GM19372 (cell line): ENCODE measurements at regions not wholly inside any gene's neighbourhood (a gene's known extent, or its start where the extent isn't known, plus 50 kb on each side); places are given as distances from the start of the nearest gene placed in this dataset.

Source experiments
- ATAC-seq: cut with Tn5 transposase; IDR thresholded peaks from one replicate; pipeline ENCODE4 v1.9.1; 2021; ENCODE audit warnings: mild to moderate bottlenecking, low read depth, moderate library complexity; ENCODE audit not compliant: unreplicated experiment

DNA sequence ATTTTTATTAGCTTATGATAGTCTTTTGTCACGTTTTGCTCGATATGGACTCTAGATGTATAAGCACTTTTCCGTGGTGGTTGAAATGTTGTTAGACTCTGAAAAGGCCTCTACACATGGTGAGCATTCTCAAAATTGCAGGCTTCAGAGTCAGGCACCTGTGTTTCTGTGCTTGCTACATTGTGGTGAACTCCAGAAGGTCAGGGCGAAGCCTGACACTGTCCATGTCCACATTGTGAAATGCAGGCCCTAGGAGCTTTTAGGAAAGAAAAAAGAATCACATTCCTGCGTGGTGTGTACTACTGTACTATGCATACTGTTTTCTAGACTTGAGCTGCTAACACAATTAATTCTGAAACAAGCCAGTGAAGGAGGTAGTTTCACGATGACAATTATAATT is 86.3 kb downstream of the HS3ST1 start:
- no peak for ATAC-seq

DNA sequence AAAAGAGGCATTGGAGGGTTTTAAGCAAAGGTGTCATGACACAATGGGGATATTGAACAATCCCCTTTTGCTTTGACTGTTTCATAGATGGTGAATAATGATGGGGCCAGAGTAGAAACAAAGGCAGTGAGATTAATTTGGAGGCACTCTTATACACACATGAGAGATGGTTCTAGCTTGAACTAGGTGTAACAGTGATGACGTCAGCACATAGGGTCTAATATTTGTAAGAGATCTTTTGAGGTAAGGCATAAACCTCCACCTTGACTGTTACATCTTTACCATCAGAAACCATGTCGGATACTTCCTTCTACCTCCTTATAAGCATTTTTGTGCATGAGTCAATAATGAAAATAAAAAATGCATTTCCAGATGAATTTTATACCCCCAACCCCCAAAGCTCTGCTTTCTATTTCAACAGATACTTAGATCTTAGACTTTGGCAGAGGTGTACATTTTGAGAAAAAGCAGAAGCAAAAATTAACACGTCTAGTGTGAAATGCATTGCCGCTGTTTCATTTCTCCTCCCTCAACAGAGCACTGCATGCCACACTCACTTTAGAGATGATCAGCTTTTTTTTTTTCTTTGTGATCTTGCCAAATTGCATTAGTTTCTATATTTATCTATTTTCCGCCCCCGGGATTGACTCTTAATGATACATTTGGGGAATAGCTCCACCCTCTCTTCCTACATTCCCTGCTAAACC is 87.2 kb downstream of the HS3ST1 start:
- no peak for ATAC-seq

DNA sequence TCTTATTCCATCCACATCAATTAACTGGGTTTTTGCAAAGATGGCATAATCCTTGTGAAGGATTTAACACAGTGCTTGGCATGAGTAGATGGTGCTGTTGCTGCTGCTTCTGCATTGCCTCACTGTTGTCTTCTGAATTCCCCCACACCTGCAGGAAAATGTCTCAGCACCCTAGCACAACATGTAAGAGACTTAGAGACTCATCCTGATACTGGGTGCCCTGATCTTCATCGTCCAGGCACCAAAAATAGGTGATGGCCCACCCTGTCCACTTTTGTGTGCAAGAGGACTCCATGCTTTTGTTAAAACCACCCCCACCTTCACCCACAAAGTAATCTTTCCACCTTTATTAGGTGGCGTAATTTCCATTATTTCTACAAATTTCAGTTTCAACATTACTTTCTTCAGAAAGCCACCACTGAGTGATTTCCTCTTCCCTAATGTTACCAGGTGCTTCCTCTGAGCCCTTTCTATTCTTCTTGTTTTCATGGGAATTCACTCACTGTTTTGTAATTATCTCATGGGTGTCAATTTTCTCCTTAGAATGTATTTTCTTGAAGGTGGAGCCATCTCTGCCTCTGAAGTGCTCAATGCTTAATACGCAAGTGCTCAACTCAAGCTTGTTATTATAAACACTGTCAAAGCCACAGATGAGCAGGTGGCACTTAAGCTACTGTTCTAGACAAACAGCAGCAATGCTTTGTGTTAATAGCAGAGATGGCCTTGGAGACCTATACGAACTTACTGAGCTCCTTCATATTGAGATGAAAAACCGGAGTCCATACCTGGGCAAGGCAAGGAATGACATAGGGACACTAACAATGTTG is 89.5 kb downstream of the HS3ST1 start:
- ATAC-seq, result no peak

DNA sequence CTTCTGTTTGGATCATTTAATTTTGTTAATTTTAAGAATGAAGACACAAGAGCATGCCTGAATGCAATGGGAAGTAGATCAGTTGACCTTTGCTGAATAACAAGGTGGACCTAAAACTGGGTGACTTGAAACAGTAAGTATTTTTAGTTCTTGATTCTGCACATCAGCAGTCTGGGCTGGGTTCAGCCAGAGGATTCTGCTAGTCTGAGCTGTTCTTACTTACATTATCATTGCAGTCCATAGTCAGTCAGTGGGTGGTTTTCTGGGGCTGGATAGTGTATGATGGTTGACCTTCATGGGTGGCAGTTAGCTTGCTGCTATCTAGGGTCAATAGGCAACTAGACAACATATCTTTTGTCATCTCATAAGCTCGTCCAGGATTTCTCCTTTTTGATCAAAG is 91.4 kb downstream of the HS3ST1 start:
- ATAC-seq, result no peak

DNA sequence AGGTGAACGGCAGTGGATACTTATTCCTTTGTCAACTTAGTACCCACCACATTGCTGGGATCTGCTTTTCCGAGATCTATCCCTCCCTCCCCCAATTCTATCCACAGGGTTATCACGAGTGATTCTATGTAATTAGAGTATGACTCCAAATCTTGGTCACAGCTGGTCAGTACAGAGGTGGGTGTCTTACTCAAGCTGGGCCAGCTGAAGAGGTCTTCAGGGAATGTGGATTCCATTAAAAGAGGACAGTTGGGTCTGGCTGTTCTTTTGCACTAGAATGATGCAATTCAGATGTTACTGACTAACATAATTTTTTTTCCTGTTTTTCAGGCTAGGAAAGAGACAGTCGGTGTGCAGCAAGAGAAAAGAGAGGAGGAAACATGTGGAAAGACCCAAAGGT is 92.3 kb downstream of the HS3ST1 start:
- no peak for ATAC-seq

DNA sequence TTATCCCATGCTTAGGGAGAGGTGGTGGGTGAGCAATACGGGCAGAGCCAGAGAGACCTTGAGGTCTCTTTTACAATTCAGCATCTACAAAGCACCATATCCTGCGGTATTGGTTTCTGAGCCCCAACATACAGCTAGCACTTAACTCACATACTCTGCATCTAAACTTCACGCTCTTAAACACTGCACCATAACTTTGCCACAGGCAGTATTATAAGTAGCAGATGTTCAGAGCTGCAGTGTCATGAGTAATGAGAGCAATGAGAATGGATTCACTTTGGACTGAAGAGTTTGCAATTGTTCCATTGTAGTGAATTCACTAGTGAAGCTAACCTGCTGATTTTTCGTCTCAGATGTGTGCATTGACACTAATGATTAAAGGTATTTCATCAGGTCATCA is 93.8 kb downstream of the HS3ST1 start:
- ATAC-seq, result no peak

DNA sequence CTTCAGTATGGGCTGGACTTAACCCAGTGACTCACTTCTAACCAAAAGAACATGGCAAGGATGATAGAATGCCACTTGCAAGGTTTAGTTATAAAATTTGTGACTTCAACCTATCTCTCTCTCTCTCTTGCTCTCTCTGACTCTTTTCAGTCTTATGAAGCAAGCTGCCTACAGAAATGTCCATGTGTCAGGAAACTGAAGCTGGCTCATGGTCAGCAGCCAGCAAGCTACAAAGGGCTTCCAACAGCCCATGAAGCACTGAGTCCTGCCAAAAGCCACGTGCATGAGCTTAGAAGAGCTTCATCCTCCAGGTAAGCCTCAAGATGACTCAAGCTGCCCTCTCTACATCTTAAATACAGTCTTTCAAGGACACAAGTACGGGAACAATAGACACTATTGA is 100.3 kb downstream of the HS3ST1 start:
- no peak for ATAC-seq

DNA sequence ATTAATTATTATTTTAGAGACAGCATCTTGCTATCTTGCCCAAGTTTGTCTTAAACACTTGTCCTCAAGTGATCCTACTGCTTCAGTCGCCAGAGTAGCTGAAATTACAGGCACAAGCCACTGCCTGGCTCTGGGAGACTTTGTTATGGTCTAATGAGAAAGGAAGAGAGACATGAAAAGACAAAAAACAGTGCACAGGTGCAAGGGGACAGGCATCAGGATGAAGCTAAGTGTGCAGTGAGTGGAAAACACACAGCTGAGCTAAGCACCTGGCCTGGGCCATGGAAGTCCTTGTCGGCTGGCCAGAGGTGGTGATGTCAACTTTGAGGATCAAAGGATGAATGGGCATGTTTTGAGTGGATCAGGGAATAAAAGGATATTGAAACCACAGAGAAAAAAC is 102.7 kb downstream of the HS3ST1 start:
- no peak for ATAC-seq

DNA sequence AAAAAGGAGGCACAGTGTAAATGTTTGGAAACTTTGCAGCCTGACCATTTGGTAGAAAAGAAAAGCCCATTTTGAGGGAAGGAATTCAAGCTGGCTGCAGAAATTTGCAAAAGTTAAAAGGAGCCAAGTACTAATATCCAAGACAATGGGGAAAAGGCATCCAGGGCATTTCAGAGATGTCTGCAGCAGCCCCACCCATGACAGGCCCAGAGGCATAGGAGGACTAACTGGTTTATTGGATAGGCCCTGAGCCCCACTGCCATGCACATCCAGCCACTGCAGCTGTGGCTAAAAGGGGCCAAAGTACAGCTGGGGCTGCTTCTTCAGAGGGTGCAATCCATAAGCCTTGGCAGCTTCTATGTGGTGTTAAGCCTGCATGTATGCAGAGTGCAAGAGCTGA is 104.9 kb downstream of the HS3ST1 start:
- no peak for ATAC-seq

DNA sequence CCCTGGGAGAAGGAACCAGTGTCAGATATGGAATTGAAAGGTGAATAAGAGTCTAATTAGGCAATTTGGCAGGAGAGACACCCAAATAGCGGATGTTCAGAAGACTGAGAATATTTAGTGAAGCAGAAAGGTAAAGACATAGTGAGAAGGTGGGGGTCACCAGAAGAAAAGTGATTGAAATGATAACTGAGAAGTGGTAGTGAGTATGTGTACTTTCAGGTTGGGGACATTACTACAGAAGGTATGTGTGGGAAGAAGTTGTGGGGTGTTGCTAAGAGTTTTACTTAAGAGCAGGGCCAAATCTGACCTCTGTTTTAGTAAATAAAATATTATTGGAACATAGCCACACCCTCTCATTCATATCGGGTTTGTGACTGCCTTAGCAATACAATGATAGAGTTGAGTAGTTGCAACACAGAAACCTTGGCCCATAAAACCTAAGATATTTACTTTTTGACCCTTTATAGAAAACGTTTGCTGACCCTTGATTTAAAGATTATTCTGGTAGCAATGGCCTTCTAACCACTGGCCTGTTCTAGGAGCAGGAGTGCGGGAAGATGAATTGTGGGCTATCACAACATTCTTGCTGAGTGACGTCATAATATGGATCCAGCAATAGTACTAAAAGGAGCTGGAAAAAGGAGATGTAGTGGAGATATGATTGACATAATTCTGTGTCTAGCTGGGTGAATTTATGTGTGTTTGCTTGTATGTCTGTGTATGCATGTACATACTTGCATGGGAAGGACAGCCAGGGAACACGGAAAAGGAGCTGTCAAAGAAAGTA is 115.3 kb downstream of the HS3ST1 start:
- ATAC-seq, result no peak

DNA sequence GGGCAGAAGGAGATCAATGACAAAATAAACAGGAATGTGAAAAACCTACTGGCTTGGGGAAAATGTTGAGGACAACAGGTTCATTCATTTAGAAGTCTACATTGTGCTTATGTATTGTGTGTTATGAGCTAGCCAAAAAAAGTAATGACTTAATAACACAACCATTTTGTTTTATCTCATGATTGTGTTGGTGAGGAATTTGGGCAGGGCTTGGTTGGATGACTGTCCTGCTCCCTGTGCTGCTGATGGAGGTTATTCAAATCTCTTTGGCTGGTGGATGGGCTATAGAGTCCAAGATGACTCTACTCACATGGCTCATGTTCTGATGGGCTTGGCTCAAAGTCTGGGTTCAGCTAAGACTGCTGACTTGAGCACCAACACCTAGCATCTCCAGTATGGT is 116.3 kb downstream of the HS3ST1 start:
- ATAC-seq, result no peak

DNA sequence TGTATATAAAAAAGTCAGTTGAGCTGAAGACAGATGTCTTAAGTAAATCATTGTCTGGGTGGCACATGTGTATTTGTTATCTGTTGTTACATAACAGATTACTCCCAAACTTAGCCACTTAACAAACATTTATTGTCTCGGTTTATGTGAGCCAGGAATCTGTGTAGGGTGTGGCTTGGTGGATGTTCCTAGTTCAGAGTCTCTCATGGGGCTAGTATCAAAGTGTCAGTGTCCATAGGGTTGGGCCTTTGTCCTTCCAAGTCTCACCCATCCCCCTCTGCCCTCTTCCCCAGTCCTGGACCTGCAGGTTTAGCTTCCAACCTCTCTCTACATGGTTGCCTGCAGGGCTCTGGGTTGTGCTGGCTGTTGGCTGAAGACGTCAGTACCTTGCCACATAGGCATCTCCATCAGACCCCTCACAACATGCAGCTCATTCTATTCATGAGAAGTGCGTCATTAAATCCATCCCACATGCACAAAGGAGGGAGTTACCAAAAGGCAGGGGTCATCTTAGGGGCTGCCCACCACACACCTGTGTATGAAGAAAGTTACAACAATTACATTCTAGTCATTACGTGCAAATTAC is 127.5 kb downstream of the HS3ST1 start:
- no peak for ATAC-seq

DNA sequence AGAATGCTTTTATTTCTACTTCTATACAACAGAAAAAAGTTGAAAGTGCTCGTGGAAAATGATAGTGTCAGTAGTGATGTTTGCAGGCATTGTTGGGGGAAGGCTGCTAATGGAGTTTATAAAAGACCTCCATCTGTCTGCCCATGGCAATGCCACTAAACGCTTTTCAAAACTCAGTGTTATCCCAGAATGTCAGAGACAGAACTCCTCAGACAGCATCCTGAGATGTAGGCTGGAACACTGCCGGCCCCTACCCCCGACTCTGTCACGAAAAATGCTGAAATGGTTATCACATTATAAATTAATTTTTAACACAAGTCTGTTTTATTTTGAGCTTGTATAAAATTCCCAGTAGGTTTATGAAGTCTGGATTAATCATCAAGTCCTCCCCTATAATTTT is 128.9 kb downstream of the HS3ST1 start:
- no peak for ATAC-seq

DNA sequence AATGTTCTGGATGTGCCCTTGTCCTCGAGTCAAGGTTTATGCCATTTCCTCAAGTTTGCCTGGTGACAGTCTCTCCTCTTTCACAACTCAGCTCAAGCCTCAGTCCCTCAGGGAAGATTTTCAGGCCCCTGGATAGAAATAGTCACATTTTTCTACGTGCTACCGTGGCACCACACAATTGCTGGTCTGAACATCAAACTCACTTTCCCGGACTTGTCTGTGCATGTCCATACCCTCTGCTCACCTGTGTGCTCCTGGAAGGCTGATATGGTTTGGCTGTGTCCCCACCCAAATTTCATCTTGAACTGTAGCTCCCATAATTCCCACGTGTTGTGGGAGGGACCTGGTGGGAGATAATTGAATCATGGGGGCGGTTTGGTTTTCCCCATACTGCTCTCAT is 129.7 kb downstream of the HS3ST1 start:
- no peak for ATAC-seq

DNA sequence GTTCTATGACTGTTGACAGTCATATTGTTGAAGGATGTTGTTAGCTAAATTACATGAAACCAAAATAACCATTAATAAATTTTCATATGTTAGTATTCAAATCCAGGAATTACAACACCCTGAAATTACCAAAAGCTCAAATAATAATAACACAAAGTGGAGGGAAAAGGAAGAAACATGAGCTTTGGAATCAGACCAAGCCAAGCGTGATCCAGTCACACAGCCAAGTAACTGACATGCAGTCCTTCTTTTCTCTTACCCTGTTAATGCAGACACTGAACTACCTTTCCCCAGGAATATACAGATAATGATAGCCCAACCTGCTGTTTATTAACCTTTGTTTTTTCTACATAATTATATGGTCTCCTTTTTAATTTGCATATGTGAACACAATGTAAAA is 130.2 kb downstream of the HS3ST1 start:
- ATAC-seq, result no peak

DNA sequence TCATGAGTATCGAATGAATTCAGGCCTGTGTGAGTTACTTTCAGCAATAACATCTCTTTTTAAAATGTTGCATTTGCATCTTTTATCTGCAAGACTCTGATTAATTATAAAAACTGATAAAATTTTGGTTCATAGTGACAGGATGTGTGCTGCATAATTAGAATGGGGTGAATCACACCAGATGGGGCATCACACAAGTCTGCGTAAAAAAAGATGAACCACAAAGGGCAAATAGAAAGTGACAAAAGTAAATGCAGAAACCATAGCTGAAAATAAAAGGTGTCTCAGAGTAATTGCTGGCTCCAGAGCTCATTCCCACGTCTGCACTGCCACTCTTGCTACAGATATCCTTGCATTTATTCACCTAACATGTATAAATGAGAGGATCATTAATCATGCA is 131.1 kb downstream of the HS3ST1 start:
- ATAC-seq, result no peak

DNA sequence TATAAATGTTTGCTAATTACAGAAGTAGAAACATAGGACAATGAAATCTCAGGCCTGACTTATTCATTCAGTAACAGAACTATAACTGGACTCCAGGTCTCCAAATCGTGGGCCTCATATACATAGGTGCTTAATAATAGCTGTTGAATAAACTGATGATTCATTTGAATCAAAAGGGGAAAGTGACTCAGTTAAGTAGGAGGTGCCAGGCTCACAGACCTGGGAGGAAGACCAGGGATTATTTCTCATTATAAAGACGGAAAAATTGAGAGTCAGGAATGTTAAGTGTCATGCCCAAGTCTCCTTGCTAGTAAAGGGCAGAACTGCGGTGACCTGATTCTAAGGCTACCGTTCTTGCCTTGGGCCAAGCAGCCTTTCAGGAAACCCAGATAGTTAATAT is 131.5 kb downstream of the HS3ST1 start:
- ATAC-seq, result no peak

DNA sequence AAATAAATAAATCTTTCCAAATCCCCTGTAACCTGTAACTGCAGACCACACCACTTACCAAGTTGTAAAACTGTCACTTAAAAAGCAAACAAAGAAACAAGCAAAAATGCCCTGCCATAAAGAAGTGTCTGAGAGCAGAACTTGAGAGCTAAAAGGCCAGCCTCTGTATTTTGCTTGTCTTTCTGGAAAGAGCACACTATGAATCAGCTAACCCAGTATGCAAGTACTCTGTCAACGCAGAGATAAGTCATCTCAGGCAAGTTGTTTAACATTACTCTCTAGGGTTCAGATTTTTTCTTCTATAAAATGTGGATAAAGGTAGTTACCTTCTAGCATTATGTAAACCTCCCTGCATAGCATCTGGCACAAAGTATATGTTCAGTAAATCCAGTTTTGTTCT is 134.8 kb downstream of the HS3ST1 start:
- ATAC-seq, result no peak

DNA sequence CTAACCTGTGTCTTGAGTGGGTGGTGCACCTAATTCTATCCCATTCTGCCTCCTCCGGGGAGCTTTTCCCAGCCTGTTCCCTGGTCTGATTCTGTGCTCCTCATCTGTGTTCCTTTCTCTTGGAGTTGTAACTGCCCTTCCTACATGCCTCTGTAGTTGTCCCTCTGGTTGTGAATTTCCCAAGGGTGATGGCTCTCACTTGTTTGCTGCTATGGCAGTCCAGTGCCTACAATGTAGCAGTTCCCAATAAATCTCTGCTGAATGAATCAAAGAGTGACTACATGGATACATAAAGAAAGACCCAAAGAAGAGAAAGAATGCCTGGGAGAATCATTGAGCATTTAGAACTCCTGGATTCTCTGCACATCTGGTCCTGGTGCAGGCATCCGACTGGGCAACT is 141.6 kb downstream of the HS3ST1 start:
- ATAC-seq, result no peak

DNA sequence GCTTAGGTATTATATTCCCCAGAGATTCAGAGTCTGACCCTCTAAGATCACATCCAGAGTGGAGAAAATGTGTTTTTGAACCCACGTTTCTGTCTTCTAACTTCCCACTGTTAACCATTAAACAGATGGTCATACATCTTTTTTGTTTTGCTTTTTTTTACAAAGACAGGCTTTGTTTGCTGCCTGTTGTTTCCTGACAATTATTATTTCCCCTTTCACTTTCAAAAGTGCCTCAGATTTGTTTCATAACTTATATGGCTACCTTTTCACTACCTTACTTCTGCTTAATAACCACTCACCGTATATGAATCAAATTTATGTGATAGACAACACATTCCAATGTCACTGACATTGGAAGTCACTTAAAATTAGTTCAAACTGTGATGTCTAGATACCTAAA is 142.2 kb downstream of the HS3ST1 start:
- peak; percentile 53 for ATAC-seq

DNA sequence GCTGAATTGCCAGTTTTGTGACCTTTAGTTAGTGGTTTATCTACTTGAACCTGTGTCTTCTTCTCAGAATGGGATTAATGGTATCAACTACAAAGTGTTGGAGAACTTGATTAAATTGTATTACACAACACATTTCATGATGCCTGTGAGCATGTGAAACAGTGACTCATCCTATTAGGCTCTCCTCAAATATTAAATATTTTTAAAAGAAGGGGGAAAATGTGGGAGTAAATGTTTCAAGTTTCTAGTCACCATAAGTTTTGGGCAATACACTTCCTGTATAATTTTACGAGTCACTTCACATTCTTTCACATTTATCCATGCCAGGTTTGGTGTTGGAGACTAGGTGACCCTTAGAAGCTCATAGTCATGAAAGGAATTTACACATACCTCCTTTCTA is 147.0 kb downstream of the HS3ST1 start:
- no peak for ATAC-seq
